Sigmoid colon (tissue), 6 donors: ENCODE measurements at regions not wholly inside any gene's neighbourhood (a gene's known extent, or its start where the extent isn't known, plus 50 kb on each side); places are given as distances from the start of the nearest gene placed in this dataset.

Source experiments
- DNase-seq: peaks from one replicate; pipeline ENCODE4 v3.0.0-alpha.2; 2019
- H3K27ac ChIP-seq, 4 donors: fragments of 200-600 bp; sonication (generic); one replicate each; pipeline ENCODE4 v1.5.1; 2016 to 2019; ENCODE audit warnings: mild to moderate bottlenecking in 1 of 4
- H3K27me3 ChIP-seq, 3 donors: fragments of 200-600 bp; sonication (generic); one replicate each; pipeline ENCODE4 v1.5.1; 2019; ENCODE audit warnings: mild to moderate bottlenecking in 1 of 3
- H3K36me3 ChIP-seq, 4 donors: fragments of 200-600 bp; sonication (generic); one replicate each; pipeline ENCODE4 v1.5.1; 2016 to 2019
- H3K4me1 ChIP-seq, 4 donors: fragments of 200-600 bp; sonication (generic); one replicate each; pipeline ENCODE4 v1.5.1; 2017 to 2019
- H3K4me3 ChIP-seq, 4 donors: fragments of 200-600 bp; sonication (generic); one replicate each; pipeline ENCODE4 v1.5.1; 2017 to 2019; ENCODE audit warnings: mild to moderate bottlenecking in 2 of 4, moderate library complexity in 1 of 4
- H3K9me3 ChIP-seq, 4 donors: fragments of 200-600 bp in 3 of 4; sonication (generic) in 3 of 4; one replicate each; pipeline versions ENCODE4 v1.5.1 to v1.6.1; 2013 to 2019
- EP300 ChIP-seq, 4 donors: sonication (generic); formaldehyde crosslinking; IDR thresholded peaks; one replicate each; pipeline ENCODE4 v1.6.1; 2017; ENCODE audit warnings: antibody characterized with exemption in 4 of 4
- POLR2A ChIP-seq, 2 donors: fragments of 450-650 bp; IDR thresholded peaks; one replicate each; pipeline ENCODE4 v1.6.1; 2016; ENCODE audit warnings: antibody characterized with exemption in 2 of 2, mild to moderate bottlenecking in 2 of 2, moderate library complexity in 2 of 2
- POLR2AphosphoS5 ChIP-seq, 4 donors: sonication (generic); formaldehyde crosslinking; IDR thresholded peaks; one replicate each; pipeline ENCODE4 v1.6.1; 2017; ENCODE audit warnings: antibody characterized with exemption in 4 of 4
- WGBS, 2 donors: extraction: QIAGEN DNeasy Blood & Tissue Kit; methylation state at CpG; one replicate each; pipeline ENCODE4 v1.1.7; 2013; 5-methylcytosine and 5-hydroxymethylcytosine counted together
- intact Hi-C: fragments of 100-400 bp; cut with DNase I; formaldehyde crosslinking; loops from one replicate; pipeline ENCODE4 v1.15.1; 2023
- TF ChIP-seq, protein P1 (sequence below), 4 experiments: fragments of 450-650 bp in 3 of 4; fragments of 200-600 bp in 1 of 4; IDR thresholded peaks; one replicate each; pipeline ENCODE4 v1.5.1; 2016 to 2019; ENCODE audit warnings: antibody characterized with exemption in 4 of 4, mild to moderate bottlenecking in 3 of 4, moderate library complexity in 2 of 4
- donor health status: healthy with polysubstance abuse.
- donor health status: healthy.

- Histone ChIP-seq H3K4me1 (peaks cover 0 to 6% (median 0%) of the 10 kb centered on the region in 4 donors), H3K27me3 (no peaks in the 10 kb centered on the region), H3K36me3 (no peaks in the 10 kb centered on the region), H3K27ac (no peak overlapping the region), H3K9me3 (no peaks in the 10 kb centered on the region), H3K4me3 (no peak overlapping the region)
- intact Hi-C loops, result no loop called here
- no peak for DNase-seq
- WGBS, 2 donors, result 7 to 29% methylated on average over 3 of the region's 3 CpGs
- TF ChIP-seq POLR2AphosphoS5 (IDR thresholded peaks at IDR 0.05), result no peak
- TF ChIP-seq POLR2A (IDR thresholded peaks at IDR 0.05), result no peak
- no peak for TF ChIP-seq EP300 (IDR thresholded peaks at IDR 0.05)
- TF ChIP-seq, protein P1, sequence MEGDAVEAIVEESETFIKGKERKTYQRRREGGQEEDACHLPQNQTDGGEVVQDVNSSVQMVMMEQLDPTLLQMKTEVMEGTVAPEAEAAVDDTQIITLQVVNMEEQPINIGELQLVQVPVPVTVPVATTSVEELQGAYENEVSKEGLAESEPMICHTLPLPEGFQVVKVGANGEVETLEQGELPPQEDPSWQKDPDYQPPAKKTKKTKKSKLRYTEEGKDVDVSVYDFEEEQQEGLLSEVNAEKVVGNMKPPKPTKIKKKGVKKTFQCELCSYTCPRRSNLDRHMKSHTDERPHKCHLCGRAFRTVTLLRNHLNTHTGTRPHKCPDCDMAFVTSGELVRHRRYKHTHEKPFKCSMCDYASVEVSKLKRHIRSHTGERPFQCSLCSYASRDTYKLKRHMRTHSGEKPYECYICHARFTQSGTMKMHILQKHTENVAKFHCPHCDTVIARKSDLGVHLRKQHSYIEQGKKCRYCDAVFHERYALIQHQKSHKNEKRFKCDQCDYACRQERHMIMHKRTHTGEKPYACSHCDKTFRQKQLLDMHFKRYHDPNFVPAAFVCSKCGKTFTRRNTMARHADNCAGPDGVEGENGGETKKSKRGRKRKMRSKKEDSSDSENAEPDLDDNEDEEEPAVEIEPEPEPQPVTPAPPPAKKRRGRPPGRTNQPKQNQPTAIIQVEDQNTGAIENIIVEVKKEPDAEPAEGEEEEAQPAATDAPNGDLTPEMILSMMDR (IDR thresholded peaks at IDR 0.05), result no peak
Measured at GRCh38 chr7:19404912-19405329, 259.7 kb upstream of the FERD3L start.

DNA sequence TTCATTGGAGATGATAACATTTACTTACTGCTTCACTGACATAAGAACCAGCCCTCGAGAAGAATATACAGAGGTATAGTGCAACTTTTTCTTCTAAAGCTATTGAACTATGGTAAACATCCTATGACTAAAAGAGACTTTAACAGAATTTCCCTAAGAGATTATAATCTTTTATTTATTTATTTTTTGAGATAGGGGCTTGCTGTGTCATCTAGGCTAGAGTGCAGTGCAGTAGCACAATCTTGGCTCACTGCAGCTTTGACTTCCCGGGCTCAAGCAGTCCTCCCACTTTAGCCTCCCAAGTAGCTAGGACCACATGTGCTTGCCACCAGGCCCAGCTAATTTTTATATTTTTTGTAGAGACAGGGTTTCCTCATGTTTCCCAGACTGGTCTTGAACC, 258.5 kb upstream of the FERD3L start:
- no peak overlapping the region for H3K27ac ChIP-seq
- WGBS, 2 donors, result 89 to 94% methylated on average over 2 of the region's 2 CpGs
- no peaks in the 10 kb centered on the region for H3K36me3 ChIP-seq
- H3K9me3 ChIP-seq, result no peaks in the 10 kb centered on the region
- no peaks in the 10 kb centered on the region for H3K27me3 ChIP-seq
- no peak overlapping the region for H3K4me3 ChIP-seq
- no peak for DNase-seq
- no peak for TF ChIP-seq EP300 (IDR thresholded peaks at IDR 0.05)
- no peak for TF ChIP-seq POLR2A (IDR thresholded peaks at IDR 0.05)
- TF ChIP-seq, protein P1 (IDR thresholded peaks at IDR 0.05), result no peak
- no peak for TF ChIP-seq POLR2AphosphoS5 (IDR thresholded peaks at IDR 0.05)
- intact Hi-C loops, result no loop called here
- peaks cover 0 to 6% (median 0%) of the 10 kb centered on the region in 4 donors for H3K4me1 ChIP-seq

DNA sequence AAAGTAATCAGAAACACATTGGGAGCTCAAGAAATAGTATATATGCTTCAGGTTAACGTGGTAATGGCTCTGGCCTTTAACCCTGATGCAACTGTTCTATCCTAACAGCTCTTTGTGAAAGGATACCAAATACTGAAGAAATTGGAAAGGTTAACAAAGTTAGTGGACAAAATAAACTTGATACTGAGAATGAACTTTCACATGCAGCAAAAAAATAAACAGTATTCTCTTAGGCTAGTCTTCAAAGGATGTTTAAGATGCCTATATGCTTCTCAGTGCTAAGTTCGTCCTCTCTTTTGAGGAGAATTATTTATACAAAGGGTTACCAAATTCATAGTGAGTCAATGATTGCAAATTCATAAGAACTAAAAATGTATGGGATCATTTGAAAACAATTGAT, 256.2 kb upstream of the FERD3L start:
- DNase-seq, result no peak
- Histone ChIP-seq H3K4me1 (peaks cover 0 to 6% (median 0%) of the 10 kb centered on the region in 4 donors), H3K27me3 (no peaks in the 10 kb centered on the region), H3K36me3 (no peaks in the 10 kb centered on the region), H3K4me3 (no peak overlapping the region), H3K9me3 (no peaks in the 10 kb centered on the region), H3K27ac (no peak overlapping the region)
- no peak for TF ChIP-seq POLR2AphosphoS5 (IDR thresholded peaks at IDR 0.05)
- TF ChIP-seq POLR2A (IDR thresholded peaks at IDR 0.05), result no peak
- TF ChIP-seq EP300 (IDR thresholded peaks at IDR 0.05), result no peak
- TF ChIP-seq, protein P1 (IDR thresholded peaks at IDR 0.05), result no peak
- 43 to 61% methylated on average over 2 of the region's 2 CpGs for WGBS, 2 donors
- intact Hi-C loops, result no loop called here

DNA sequence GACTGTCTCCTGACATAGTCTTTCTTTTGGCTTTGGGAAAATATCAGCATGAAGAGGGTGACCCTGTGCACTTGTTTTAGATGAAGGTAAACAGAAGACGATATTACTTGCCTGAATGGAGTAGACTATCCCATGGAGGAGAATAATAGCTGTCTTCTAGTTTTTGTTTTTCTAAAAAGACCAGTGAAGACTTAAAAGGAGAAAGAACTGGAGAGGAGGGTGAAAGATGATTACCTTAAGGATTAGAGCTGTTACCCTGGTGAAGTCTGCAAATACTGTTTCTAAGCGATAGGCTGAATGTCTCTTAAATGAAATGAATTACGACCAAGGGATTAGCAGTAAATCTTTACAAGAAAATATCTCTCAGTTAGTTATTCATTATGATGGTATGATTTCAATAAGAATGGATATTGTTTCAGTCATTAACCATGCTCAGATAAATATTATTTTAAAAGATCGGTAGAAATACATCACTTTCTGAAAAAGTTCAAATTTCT, 255.6 kb upstream of the FERD3L start:
- H3K4me1 ChIP-seq, result peaks cover 0 to 6% (median 0%) of the 10 kb centered on the region in 4 donors
- TF ChIP-seq POLR2AphosphoS5 (IDR thresholded peaks at IDR 0.05) (no peak), POLR2A (IDR thresholded peaks at IDR 0.05) (no peak), EP300 (IDR thresholded peaks at IDR 0.05) (no peak)
- TF ChIP-seq, protein P1 (IDR thresholded peaks at IDR 0.05), result no peak

DNA sequence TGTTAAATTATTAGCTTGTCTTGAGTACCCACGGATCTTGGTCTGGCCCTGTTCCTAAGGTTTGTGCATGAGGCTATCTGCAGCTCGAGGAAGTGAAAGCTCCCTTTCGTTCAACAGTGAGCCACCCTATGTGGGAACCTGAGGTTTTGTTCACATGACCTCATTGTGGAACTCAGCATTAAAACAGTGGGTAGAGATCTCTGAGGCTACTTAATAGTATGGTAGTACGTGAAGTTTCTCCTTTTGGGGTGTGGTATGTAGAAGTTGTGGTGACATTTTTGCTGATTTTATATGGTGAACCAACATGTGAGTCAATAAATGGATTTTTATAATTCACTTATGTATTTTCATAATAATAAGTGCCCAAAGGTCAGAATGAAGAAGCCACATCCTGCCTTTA, 252.7 kb upstream of the FERD3L start:
- Histone ChIP-seq H3K4me3 (no peak overlapping the region), H3K27me3 (no peaks in the 10 kb centered on the region), H3K9me3 (no peaks in the 10 kb centered on the region), H3K27ac (no peak overlapping the region), H3K36me3 (no peaks in the 10 kb centered on the region), H3K4me1 (no peaks in the 10 kb centered on the region)
- intact Hi-C loops, result no loop called here
- TF ChIP-seq EP300 (IDR thresholded peaks at IDR 0.05) (no peak), POLR2A (IDR thresholded peaks at IDR 0.05) (no peak), POLR2AphosphoS5 (IDR thresholded peaks at IDR 0.05) (no peak)
- TF ChIP-seq, protein P1 (IDR thresholded peaks at IDR 0.05), result no peak
- WGBS, 2 donors, result 47 to 75% methylated on average over 4 of the region's 4 CpGs
- no peak for DNase-seq

More for the DNA sequence above, 255.6 kb upstream of the FERD3L start:
- intact Hi-C loops, result no loop called here
- WGBS, 2 donors, result 47 to 67% methylated on average over 4 of the region's 4 CpGs
- no peaks in the 10 kb centered on the region for H3K27me3 ChIP-seq
- H3K9me3 ChIP-seq, result no peaks in the 10 kb centered on the region
- H3K36me3 ChIP-seq, result no peaks in the 10 kb centered on the region
- no peak overlapping the region for H3K27ac ChIP-seq
- DNase-seq, result no peak
- no peak overlapping the region for H3K4me3 ChIP-seq
